ENCODE measurements at regions not wholly inside any gene's neighbourhood (a gene's known extent, or its start where the extent isn't known, plus 50 kb on each side); places are given as distances from the start of the nearest gene placed in this dataset.

DNA sequence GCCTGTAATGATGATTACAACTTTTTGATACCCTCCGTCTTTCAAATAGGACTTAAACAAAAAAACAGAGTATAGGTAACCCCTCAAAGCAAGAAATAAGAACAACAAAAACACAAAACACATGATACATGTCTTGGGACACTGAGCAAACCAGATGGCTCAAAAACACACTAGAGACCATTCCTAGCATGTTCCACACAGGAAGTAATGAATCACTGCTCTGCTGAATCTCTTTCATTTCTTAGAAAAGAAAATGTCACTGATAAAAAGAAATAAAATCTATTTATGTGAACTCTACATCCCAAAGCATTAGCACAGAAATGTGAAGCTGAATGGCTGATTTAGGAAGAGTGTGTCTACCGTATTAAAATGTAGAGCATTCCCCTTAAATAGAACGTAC lies 134.5 kb upstream of the IL15 start:
- TF ChIP-seq, protein P1, sequence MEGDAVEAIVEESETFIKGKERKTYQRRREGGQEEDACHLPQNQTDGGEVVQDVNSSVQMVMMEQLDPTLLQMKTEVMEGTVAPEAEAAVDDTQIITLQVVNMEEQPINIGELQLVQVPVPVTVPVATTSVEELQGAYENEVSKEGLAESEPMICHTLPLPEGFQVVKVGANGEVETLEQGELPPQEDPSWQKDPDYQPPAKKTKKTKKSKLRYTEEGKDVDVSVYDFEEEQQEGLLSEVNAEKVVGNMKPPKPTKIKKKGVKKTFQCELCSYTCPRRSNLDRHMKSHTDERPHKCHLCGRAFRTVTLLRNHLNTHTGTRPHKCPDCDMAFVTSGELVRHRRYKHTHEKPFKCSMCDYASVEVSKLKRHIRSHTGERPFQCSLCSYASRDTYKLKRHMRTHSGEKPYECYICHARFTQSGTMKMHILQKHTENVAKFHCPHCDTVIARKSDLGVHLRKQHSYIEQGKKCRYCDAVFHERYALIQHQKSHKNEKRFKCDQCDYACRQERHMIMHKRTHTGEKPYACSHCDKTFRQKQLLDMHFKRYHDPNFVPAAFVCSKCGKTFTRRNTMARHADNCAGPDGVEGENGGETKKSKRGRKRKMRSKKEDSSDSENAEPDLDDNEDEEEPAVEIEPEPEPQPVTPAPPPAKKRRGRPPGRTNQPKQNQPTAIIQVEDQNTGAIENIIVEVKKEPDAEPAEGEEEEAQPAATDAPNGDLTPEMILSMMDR (IDR thresholded peaks at IDR 0.05; ENCODE audit: extremely low read depth in 1 of 2, insufficient read depth in 1 of 2, low read depth in 1 of 2, low read length in 2 of 2), result no peak
- no peak for TF ChIP-seq JUN (IDR thresholded peaks at IDR 0.05; ENCODE audit: borderline replicate concordance, insufficient read depth, insufficient read length, low read depth)
